ENCODE measurements at regions not wholly inside any gene's neighbourhood (a gene's known extent, or its start where the extent isn't known, plus 50 kb on each side); places are given as distances from the start of the nearest gene placed in this dataset.

DNA sequence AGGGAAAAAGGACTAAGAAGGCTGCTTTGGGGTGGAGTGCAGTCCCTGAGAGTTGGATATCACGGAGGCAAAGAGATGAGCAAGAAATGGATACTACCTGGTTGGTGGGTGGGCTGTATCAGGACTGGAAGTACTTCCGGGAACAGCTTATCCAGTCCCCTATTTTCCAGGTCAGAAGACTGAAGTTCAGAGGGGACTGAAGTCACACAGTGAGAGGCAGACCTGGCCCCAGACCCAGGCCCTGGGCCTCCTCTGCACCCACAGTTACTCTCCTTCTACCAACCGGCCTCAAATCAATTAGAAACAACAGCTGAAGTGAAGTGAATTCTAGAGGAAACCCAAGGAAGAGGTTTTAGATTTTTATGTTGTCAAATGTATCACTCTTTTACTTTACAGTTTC is 93.6 kb upstream of the ALDH1B1 start:
- ChIA-PET CTCF (interaction anchor here (0.8 kb wide), 1 partner anchor 17 kb away, joined by 3 read pairs; no protein-coding TSS in a partner anchor), POLR2A (no interaction called here)
- DNase-seq (ENCODE audit: extremely low spot score), result no peak
- TF ChIP-seq, protein P1, sequence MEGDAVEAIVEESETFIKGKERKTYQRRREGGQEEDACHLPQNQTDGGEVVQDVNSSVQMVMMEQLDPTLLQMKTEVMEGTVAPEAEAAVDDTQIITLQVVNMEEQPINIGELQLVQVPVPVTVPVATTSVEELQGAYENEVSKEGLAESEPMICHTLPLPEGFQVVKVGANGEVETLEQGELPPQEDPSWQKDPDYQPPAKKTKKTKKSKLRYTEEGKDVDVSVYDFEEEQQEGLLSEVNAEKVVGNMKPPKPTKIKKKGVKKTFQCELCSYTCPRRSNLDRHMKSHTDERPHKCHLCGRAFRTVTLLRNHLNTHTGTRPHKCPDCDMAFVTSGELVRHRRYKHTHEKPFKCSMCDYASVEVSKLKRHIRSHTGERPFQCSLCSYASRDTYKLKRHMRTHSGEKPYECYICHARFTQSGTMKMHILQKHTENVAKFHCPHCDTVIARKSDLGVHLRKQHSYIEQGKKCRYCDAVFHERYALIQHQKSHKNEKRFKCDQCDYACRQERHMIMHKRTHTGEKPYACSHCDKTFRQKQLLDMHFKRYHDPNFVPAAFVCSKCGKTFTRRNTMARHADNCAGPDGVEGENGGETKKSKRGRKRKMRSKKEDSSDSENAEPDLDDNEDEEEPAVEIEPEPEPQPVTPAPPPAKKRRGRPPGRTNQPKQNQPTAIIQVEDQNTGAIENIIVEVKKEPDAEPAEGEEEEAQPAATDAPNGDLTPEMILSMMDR (IDR thresholded peaks at IDR 0.05; ENCODE audit: control extremely low read depth, extremely low read depth, low read depth, missing control alignments), result no peak

DNA sequence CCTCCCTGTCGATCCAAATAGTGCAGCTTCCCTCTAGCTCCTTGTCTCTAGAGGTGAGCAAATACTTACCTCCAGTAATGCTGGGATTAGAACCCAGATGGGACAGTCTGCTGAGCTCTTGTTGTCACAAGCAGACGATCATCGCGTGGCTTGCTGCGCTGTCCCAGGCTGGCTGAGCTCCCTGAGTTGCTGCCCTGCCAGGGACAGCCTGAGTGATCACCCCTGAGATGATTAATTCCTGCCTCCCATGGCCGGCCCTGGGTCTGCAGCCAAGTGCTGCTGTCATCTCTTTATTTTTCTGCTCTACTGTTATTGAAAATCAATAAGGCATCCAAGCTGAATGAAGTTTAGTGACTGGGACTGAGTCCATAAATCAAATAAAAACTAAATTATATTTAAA is 94.0 kb upstream of the ALDH1B1 start:
- no peak for DNase-seq (ENCODE audit: extremely low spot score)
- ChIA-PET POLR2A (interaction anchor here (0.6 kb wide), 1 partner anchor 71 kb away, joined by 5 read pairs; no protein-coding TSS in a partner anchor), CTCF (interaction anchor here (0.8 kb wide), 1 partner anchor 17 kb away, joined by 3 read pairs; no protein-coding TSS in a partner anchor)
- TF ChIP-seq, protein P1 (IDR thresholded peaks at IDR 0.05; ENCODE audit: control extremely low read depth, extremely low read depth, low read depth, missing control alignments), result no peak

DNA sequence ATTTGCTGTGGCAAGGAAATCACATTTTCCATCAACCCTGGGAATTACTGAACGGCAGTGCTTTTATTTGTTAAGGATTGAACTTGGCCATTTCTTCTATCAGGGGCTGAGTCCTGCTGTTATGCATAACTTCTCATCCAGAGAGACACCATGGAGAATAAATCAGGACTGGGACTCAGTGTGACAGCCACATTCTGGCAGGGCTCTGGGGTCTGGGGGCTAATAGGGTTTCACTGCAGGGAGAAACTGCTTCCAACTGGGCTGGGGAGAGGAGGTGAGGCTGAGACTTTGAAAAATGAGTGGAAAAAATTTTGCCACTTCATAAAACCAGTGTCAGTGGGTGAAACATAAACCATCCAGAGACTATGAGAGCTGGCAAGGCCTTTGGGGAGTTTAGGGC is 95.7 kb upstream of the ALDH1B1 start:
- TF ChIP-seq, protein P1 (IDR thresholded peaks at IDR 0.05; ENCODE audit: control extremely low read depth, extremely low read depth, low read depth, missing control alignments), result no peak
- ChIA-PET CTCF (no interaction called here), POLR2A (no interaction called here)
- no peak for DNase-seq (ENCODE audit: extremely low spot score)

DNA sequence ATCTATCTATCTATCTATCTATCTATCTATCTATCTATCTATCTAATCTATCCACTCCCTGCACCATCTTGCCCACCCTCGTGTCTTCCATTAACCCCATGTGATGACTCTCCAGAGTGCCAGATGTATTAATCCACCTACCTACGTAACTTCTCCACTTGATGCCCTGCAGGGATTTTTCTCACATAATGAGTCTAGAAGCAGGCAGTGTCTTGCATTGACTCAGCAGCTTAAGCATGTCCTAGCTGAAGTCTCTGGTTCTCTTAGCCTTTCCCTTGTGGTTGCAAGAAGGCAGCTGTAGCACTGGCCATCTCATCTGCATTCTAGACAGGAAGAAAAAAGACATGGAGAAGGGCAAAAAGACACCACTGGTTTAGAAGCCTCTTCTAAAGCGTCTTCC is 96.7 kb upstream of the ALDH1B1 start:
- no peak for DNase-seq (ENCODE audit: extremely low spot score)
- ChIA-PET POLR2A (no interaction called here), CTCF (no interaction called here)
- TF ChIP-seq, protein P1 (IDR thresholded peaks at IDR 0.05; ENCODE audit: control extremely low read depth, extremely low read depth, low read depth, missing control alignments), result no peak

DNA sequence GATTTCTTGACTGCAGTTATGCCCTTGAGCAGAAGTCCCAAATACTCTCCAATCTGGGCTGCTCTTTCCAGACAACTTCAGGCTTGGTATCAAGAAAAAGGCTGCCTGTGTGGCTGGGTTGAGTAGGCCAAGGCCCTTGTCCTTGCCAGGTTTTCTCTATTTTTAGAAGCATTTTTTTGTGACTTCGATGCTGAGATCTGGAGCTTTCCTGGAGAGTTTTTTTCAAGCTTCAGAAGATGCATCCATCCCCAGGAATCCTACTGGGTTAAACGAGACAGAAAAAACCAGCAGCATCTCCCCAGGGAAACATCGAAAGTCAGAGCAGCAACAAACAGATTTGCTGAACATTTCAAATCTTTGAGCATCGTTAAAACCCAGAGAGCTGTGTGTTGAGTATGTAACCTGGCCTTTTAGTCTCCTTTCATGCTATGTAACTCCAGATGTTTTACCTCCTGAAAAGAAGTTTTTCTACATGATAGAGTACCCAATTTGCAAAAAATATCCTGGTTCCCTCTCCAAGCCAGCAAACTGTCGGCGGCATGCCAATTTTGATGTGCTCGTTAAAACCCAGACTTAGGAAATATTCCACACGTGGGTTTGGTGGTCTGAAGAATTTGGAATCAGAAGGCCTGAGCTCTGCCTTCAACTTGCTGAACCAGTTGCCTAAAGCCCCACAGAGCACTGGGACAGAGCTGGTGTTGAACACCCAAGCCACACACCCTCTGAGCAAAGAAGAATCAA is 98.1 kb upstream of the ALDH1B1 start:
- CTCF ChIA-PET, result interaction anchor here (1.2 kb wide), 1 partner anchor 19 kb away, joined by 3 read pairs; no protein-coding TSS in a partner anchor
- POLR2A ChIA-PET, result no interaction called here
- TF ChIP-seq, protein P1 (IDR thresholded peaks at IDR 0.05; ENCODE audit: control extremely low read depth, extremely low read depth, low read depth, missing control alignments), result no peak
- DNase-seq (ENCODE audit: extremely low spot score), result no peak

DNA sequence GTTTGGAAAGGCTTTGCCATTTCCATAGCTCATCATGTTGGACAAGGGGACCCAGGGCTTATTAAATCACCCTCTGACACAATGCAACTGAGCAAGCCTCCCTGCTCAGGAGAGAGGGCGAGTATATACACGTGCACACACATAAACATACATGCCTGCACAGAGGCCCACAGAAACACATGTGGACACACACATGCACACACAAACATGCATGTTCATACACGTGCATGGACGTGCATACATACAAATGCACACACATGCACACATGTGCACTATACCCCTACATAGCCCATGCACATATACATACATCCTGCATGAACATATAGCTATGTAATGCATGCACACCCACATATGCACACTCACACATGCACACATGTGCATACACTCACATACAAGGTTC is 99.5 kb upstream of the ALDH1B1 start:
- POLR2A ChIA-PET, result no interaction called here
- no peak for DNase-seq (ENCODE audit: extremely low spot score)
- CTCF ChIA-PET, result no interaction called here
- TF ChIP-seq, protein P1 (IDR thresholded peaks at IDR 0.05; ENCODE audit: control extremely low read depth, extremely low read depth, low read depth, missing control alignments), result no peak

All from GM10248 (cell line).